GM21619 (cell line): ENCODE measurements at regions not wholly inside any gene's neighbourhood (a gene's known extent, or its start where the extent isn't known, plus 50 kb on each side); places are given as distances from the start of the nearest gene placed in this dataset.
"Not testable (repeated sequence)": the region's sequence is repeated elsewhere in the genome, so short reads cannot be mapped to it uniquely, and the experiment has no call there.

Experiments
- ATAC-seq: cut with Tn5 transposase; IDR thresholded peaks from one replicate; pipeline ENCODE4 v1.9.1; 2021; ENCODE audit not compliant: unreplicated experiment

GRCh38 chr2:111385226-111385957 lies 264.7 kb downstream of the BCL2L11 start:
- ATAC-seq, result not testable (repeated sequence)

DNA sequence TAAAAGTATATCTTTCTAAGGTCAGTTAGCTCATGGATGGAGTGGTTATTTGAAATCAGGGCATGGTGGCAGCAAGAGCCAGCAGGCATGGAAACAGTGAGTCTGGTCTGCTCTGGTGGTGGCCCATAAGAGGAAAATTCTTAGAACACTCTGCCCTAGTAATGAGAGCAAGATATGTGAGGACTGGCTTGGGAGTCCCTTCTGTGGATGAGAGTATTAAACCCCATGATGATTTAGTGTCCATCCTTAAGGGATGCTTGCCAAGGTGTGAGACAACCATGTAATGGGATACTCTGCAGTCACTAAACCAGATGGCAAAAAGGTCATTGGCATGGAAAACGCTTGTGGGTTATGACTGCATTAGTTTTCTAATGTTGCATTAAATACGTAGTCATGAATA lies 269.9 kb downstream of the BCL2L11 start:
- not testable (repeated sequence) for ATAC-seq

DNA sequence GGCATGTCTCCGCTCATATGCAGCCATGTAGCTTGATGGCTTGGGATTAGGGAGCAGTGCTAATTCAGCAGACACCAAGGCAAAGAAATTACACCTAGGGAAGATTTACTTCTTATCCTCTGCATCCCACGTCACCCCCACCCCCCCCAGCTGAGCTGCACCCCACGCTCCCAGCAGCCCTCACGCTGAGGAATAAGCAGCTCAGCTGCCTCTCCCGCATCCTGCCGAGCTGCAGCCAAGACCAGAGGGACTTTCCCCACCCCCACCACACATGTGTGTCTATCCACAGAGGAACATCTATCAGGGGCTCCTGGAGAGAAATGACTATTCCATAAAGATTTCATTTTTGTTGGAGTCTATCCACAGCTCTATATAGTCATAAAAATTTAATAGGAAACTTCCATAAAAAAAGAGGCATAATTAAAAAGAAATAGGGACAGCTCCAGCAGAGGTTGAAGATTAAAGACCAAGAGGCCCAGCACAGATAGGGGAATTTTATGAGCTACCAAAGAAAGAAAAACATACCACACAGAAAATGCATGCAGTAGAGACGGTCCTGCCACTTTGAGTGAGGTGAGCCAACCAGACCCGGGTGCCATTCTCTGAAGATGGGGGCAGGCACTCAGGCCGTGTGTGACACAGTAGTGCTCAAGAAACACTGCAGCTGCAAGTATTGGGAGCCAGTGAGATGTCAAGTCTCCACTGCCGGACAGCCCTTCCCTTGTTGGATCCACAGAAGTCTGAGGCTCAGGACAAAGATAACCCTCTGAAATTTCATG lies 274.8 kb downstream of the BCL2L11 start:
- ATAC-seq, result not testable (repeated sequence)

DNA sequence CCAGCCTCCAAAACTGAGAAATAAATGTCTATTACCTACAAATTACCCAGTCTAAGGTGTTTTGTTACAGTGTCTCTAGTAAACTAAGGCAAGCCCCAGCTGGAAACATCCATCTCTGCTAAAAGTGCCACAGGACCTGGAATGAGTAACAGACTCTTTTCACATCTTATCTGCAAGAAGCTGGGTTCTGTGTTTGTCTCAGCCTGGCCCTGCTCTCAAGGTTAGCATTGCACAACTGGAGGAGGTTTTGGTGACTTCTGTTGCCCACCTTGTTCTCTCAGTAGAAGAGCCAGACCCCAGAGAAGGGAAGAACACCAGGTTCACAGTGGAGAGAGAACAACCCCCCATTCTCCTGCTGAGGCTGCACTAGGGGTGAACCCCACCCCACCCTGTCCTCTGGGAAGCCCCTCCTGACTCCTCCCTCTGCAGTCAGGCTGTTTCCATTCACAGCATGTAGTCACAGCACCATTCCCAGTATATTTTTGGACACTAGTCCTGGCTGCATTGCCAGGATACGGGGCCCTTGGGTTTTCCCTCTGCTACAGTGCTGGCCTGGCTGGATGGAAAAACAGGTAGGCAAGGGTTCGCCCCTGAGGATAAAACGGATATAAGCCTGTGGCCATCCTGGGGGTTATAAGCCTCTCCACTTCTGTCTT lies 280.0 kb downstream of the BCL2L11 start:
- ATAC-seq, result not testable (repeated sequence)

GRCh38 chr2:111401270-111402140 lies 280.8 kb downstream of the BCL2L11 start:
- not testable (repeated sequence) for ATAC-seq

DNA sequence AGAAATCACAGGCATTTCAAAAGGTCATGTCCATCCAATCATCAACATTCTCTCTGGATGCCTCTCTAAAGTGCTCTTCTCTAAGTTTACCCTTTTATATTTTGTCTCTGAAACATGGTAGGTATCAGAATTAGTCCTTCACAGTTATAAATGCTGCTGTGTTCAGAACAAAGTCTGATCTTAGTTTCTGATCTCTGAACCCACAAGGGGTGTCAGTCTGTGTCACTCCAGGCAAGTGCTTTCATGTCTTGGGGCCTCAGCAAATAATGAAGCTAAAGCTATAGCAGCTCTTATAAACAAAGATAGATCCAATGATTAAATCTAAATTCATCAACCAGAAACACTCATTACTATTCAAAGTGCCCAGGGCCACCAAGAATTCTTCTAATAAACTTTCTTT lies 281.7 kb downstream of the BCL2L11 start:
- not testable (repeated sequence) for ATAC-seq

DNA sequence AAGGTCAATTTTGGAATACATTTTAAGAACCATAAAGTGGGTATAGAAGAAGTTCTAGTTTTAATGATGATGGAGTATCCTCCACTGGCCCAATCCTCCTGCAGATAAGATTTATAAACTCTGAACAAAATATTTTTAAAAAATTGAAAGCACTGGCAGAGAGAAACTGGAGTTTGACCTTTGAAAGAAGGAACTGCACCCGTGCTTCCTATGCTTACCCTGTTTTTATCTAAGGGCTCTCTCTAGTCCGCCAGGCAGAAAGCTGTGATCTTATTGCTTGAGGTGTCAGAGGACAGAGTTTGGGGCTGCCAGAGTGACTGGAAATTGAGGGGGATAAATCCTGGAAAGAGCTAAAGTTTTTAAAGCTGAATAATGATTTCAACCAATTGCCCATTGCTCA lies 282.6 kb downstream of the BCL2L11 start:
- not testable (repeated sequence) for ATAC-seq

- not testable (repeated sequence) for ATAC-seq
These were observed 285.9 kb downstream of the BCL2L11 start for GRCh38 chr2:111406616-111407015.

GRCh38 chr2:111407632-111408194 lies 287.0 kb downstream of the BCL2L11 start:
- not testable (repeated sequence) for ATAC-seq

DNA sequence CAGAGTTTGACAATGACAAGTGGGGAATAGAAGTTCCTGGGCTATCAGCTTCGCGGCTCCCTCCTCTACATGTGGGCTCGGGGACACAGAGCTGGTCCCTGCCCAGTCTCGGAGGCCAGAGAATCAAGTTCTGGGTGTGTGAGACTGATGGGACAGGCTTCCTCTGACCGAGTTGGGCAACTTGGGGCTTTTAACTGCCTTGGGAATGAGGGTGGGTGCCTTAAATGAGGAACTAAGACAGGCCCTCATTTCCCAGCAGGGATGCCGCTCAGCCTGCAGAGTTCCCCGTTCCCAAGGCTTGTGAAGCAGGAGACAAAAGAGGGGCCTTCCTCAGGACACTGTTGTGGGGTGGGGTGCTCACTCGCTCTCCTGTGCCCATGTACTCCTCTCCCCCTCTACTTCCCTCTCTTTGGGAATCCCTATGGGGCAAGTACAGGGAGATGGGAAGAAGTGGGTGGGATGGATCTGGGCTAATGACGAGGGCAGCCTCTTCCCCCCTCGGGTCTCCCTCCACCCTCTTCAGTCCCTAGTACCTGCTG lies 290.2 kb downstream of the BCL2L11 start:
- ATAC-seq, result not testable (repeated sequence)

GRCh38 chr2:111411867-111412681 lies 291.4 kb downstream of the BCL2L11 start:
- ATAC-seq, result not testable (repeated sequence)

- not testable (repeated sequence) for ATAC-seq
These were observed 292.3 kb downstream of the BCL2L11 start for GRCh38 chr2:111412841-111413650.

DNA sequence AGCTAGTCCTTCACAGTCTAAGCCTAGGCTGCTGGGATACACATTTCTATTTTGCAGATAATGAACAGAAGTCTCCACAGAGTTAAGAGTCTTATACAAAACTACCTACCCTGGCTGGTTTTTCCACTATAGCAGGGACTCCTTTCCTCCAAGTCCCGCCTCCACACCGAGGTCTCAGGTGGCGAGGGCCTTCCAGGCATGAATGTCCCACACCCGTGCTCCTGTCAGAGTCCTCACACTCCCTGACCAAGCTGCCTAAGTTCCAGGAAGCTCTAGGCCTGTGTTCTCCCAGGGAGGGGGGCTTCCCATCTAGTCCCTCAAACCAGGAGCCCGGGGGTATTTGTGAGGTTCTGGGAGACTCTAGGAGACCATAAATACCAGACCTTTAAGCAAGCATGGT lies 293.2 kb downstream of the BCL2L11 start:
- not testable (repeated sequence) for ATAC-seq

- not testable (repeated sequence) for ATAC-seq
These were observed 295.3 kb downstream of the BCL2L11 start for GRCh38 chr2:111415765-111416743.

DNA sequence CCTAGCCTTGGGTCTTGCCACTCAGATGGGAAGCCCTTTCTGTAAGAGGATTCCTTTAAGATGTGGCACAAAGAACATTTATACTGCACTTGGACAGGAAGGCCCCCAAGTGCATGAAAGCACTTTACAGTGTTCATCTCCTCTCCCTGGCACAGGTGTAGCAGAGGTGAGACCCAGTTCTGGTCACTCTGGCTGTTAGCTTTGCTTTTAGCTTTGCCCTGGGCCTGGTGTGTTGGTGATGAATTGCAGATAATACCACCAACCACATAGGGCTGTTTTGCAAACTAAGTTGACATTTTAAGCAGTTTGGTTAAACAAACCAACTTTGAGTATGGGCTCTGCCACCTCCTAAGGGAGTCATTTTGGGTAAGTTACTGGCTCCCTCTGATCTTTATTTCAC lies 296.3 kb downstream of the BCL2L11 start:
- not testable (repeated sequence) for ATAC-seq

GRCh38 chr2:111418091-111418875 lies 297.6 kb downstream of the BCL2L11 start:
- not testable (repeated sequence) for ATAC-seq
